ENCODE measurements at regions not wholly inside any gene's neighbourhood (a gene's known extent, or its start where the extent isn't known, plus 50 kb on each side); places are given as distances from the start of the nearest gene placed in this dataset.

GRCh38 chr16:5982979-5983378 lies 885.4 kb upstream of the EEF2KMT start:
- no peak for DNase-seq
- ChIA-PET CTCF (ENCODE audit: partially characterized antibody) (no interaction called here), POLR2A (ENCODE audit: partially characterized antibody) (no interaction called here)
- Mint-ChIP-seq H3K27me3 (no peaks in the 10 kb centered on the region), H3K4me3 (no peak overlapping the region), H3K4me1 (no peaks in the 10 kb centered on the region), H3K36me3 (no peaks in the 10 kb centered on the region), H3K9me3 (peaks cover 0 to 5% (median 2%) of the 10 kb centered on the region in 8 donors), H3K27ac (no peak overlapping the region)
- Histone ChIP-seq H3K4me1 (ENCODE audit: insufficient read depth, low read length) (no peaks in the 10 kb centered on the region), H3K4me3 (ENCODE audit: low read length in 2 of 2) (no peak overlapping the region), H3K27me3 (ENCODE audit: insufficient read depth, low read length) (no peaks in the 10 kb centered on the region), H3K36me3 (ENCODE audit: insufficient read depth, low read length) (no peaks in the 10 kb centered on the region), H3K9me3 (ENCODE audit: control insufficient read depth in 1 of 2, low read length in 2 of 2) (no peaks in the 10 kb centered on the region), H3K27ac (ENCODE audit: low read depth, low read length) (no peak overlapping the region)
- intact Hi-C loops (cut with micrococcal nuclease) = no loop called here

GRCh38 chr16:5979905-5980550 lies 882.4 kb upstream of the EEF2KMT start:
- H3K36me3 ChIP-seq (ENCODE audit: insufficient read depth, low read length) = no peaks in the 10 kb centered on the region
- no peak overlapping the region for H3K4me3 Mint-ChIP-seq
- CTCF ChIA-PET (ENCODE audit: partially characterized antibody) = no interaction called here
- H3K27me3 Mint-ChIP-seq = no peaks in the 10 kb centered on the region
- H3K27ac Mint-ChIP-seq = no peak overlapping the region
- no peak overlapping the region for H3K27ac ChIP-seq (ENCODE audit: low read depth, low read length)
- intact Hi-C loops (cut with micrococcal nuclease) = no loop called here
- no peak for DNase-seq
- no peaks in the 10 kb centered on the region for H3K36me3 Mint-ChIP-seq
- no peaks in the 10 kb centered on the region for H3K4me1 Mint-ChIP-seq
- peaks cover 0 to 12% (median 3%) of the 10 kb centered on the region in 8 donors for H3K9me3 Mint-ChIP-seq
- no peak overlapping the region for H3K4me3 ChIP-seq (ENCODE audit: low read length in 2 of 2)
- no peaks in the 10 kb centered on the region for H3K4me1 ChIP-seq (ENCODE audit: insufficient read depth, low read length)
- no peaks in the 10 kb centered on the region for H3K9me3 ChIP-seq (ENCODE audit: control insufficient read depth in 1 of 2, low read length in 2 of 2)
- no peaks in the 10 kb centered on the region for H3K27me3 ChIP-seq (ENCODE audit: insufficient read depth, low read length)
- POLR2A ChIA-PET (ENCODE audit: partially characterized antibody) = no interaction called here

- no peak overlapping the region for H3K4me3 ChIP-seq (ENCODE audit: low read length in 2 of 2)
- no peaks in the 10 kb centered on the region for H3K4me1 ChIP-seq (ENCODE audit: insufficient read depth, low read length)
- Mint-ChIP-seq H3K27me3 (no peaks in the 10 kb centered on the region), H3K4me1 (no peaks in the 10 kb centered on the region), H3K9me3 (peaks cover 0 to 17% (median 4%) of the 10 kb centered on the region in 8 donors), H3K4me3 (no peak overlapping the region), H3K27ac (no peak overlapping the region), H3K36me3 (no peaks in the 10 kb centered on the region)
- CTCF ChIA-PET (ENCODE audit: partially characterized antibody) = no interaction called here
- no peak for DNase-seq
- no peaks in the 10 kb centered on the region for H3K36me3 ChIP-seq (ENCODE audit: insufficient read depth, low read length)
- POLR2A ChIA-PET (ENCODE audit: partially characterized antibody) = no interaction called here
- intact Hi-C loops (cut with micrococcal nuclease) = no loop called here
- H3K27ac ChIP-seq (ENCODE audit: low read depth, low read length) = no peak overlapping the region
- H3K9me3 ChIP-seq (ENCODE audit: control insufficient read depth in 1 of 2, low read length in 2 of 2) = no peaks in the 10 kb centered on the region
- H3K27me3 ChIP-seq (ENCODE audit: insufficient read depth, low read length) = no peaks in the 10 kb centered on the region
Observed at GRCh38 chr16:5977329-5977728, 879.7 kb upstream of the EEF2KMT start.

- Histone ChIP-seq H3K27me3 (ENCODE audit: insufficient read depth, low read length) (no peaks in the 10 kb centered on the region), H3K4me1 (ENCODE audit: insufficient read depth, low read length) (no peaks in the 10 kb centered on the region), H3K36me3 (ENCODE audit: insufficient read depth, low read length) (no peaks in the 10 kb centered on the region), H3K9me3 (ENCODE audit: control insufficient read depth in 1 of 2, low read length in 2 of 2) (no peaks in the 10 kb centered on the region), H3K4me3 (ENCODE audit: low read length in 2 of 2) (no peak overlapping the region), H3K27ac (ENCODE audit: low read depth, low read length) (no peak overlapping the region)
- intact Hi-C loops (cut with micrococcal nuclease) = no loop called here
- CTCF ChIA-PET (ENCODE audit: partially characterized antibody) = no interaction called here
- DNase-seq = no peak
- no peaks in the 10 kb centered on the region for H3K27me3 Mint-ChIP-seq
- POLR2A ChIA-PET (ENCODE audit: partially characterized antibody) = no interaction called here
- no peak overlapping the region for H3K27ac Mint-ChIP-seq
- no peaks in the 10 kb centered on the region for H3K4me1 Mint-ChIP-seq
- no peak overlapping the region for H3K4me3 Mint-ChIP-seq
- H3K9me3 Mint-ChIP-seq = peaks cover 4 to 28% (median 10%) of the 10 kb centered on the region in 8 donors
- no peaks in the 10 kb centered on the region for H3K36me3 Mint-ChIP-seq
Observed at GRCh38 chr16:5972747-5973146, 875.2 kb upstream of the EEF2KMT start.

- no peak overlapping the region for H3K27ac ChIP-seq (ENCODE audit: low read depth, low read length)
- ChIA-PET CTCF (ENCODE audit: partially characterized antibody) (no interaction called here), POLR2A (ENCODE audit: partially characterized antibody) (no interaction called here)
- intact Hi-C loops (cut with micrococcal nuclease) = no loop called here
- H3K27me3 ChIP-seq (ENCODE audit: insufficient read depth, low read length) = no peaks in the 10 kb centered on the region
- H3K9me3 Mint-ChIP-seq = peaks cover 5 to 28% (median 10%) of the 10 kb centered on the region in 8 donors
- H3K9me3 ChIP-seq (ENCODE audit: control insufficient read depth in 1 of 2, low read length in 2 of 2) = no peaks in the 10 kb centered on the region
- no peak overlapping the region for H3K4me3 Mint-ChIP-seq
- no peaks in the 10 kb centered on the region for H3K4me1 ChIP-seq (ENCODE audit: insufficient read depth, low read length)
- no peaks in the 10 kb centered on the region for H3K36me3 ChIP-seq (ENCODE audit: insufficient read depth, low read length)
- H3K27me3 Mint-ChIP-seq = no peaks in the 10 kb centered on the region
- no peaks in the 10 kb centered on the region for H3K4me1 Mint-ChIP-seq
- no peak overlapping the region for H3K27ac Mint-ChIP-seq
- no peaks in the 10 kb centered on the region for H3K36me3 Mint-ChIP-seq
- no peak overlapping the region for H3K4me3 ChIP-seq (ENCODE audit: low read length in 2 of 2)
- no peak for DNase-seq
Observed at GRCh38 chr16:5971924-5972323, 874.3 kb upstream of the EEF2KMT start.

- no peak for DNase-seq
- no peaks in the 10 kb centered on the region for H3K27me3 ChIP-seq (ENCODE audit: insufficient read depth, low read length)
- Mint-ChIP-seq H3K27ac (no peak overlapping the region), H3K27me3 (no peaks in the 10 kb centered on the region), H3K4me1 (no peaks in the 10 kb centered on the region), H3K36me3 (no peaks in the 10 kb centered on the region), H3K9me3 (peaks cover 5 to 25% (median 10%) of the 10 kb centered on the region in 8 donors), H3K4me3 (no peak overlapping the region)
- ChIA-PET POLR2A (ENCODE audit: partially characterized antibody) (no interaction called here), CTCF (ENCODE audit: partially characterized antibody) (no interaction called here)
- H3K36me3 ChIP-seq (ENCODE audit: insufficient read depth, low read length) = no peaks in the 10 kb centered on the region
- intact Hi-C loops (cut with micrococcal nuclease) = no loop called here
- H3K27ac ChIP-seq (ENCODE audit: low read depth, low read length) = no peak overlapping the region
- no peaks in the 10 kb centered on the region for H3K9me3 ChIP-seq (ENCODE audit: control insufficient read depth in 1 of 2, low read length in 2 of 2)
- H3K4me1 ChIP-seq (ENCODE audit: insufficient read depth, low read length) = no peaks in the 10 kb centered on the region
- no peak overlapping the region for H3K4me3 ChIP-seq (ENCODE audit: low read length in 2 of 2)
Observed at GRCh38 chr16:5971106-5971505, 873.5 kb upstream of the EEF2KMT start.

- peaks cover 0 to 10% (median 6%) of the 10 kb centered on the region in 8 donors for H3K9me3 Mint-ChIP-seq
- no peak overlapping the region for H3K27ac ChIP-seq (ENCODE audit: low read depth, low read length)
- H3K27me3 ChIP-seq (ENCODE audit: insufficient read depth, low read length) = no peaks in the 10 kb centered on the region
- H3K4me3 ChIP-seq (ENCODE audit: low read length in 2 of 2) = no peak overlapping the region
- H3K27me3 Mint-ChIP-seq = no peaks in the 10 kb centered on the region
- no peaks in the 10 kb centered on the region for H3K9me3 ChIP-seq (ENCODE audit: control insufficient read depth in 1 of 2, low read length in 2 of 2)
- no peaks in the 10 kb centered on the region for H3K36me3 ChIP-seq (ENCODE audit: insufficient read depth, low read length)
- H3K36me3 Mint-ChIP-seq = no peaks in the 10 kb centered on the region
- no peak for DNase-seq
- POLR2A ChIA-PET (ENCODE audit: partially characterized antibody) = no interaction called here
- intact Hi-C loops (cut with micrococcal nuclease) = no loop called here
- H3K4me1 ChIP-seq (ENCODE audit: insufficient read depth, low read length) = no peaks in the 10 kb centered on the region
- H3K27ac Mint-ChIP-seq = no peak overlapping the region
- CTCF ChIA-PET (ENCODE audit: partially characterized antibody) = no interaction called here
- no peak overlapping the region for H3K4me3 Mint-ChIP-seq
- H3K4me1 Mint-ChIP-seq = no peaks in the 10 kb centered on the region
Observed at GRCh38 chr16:5966004-5966403, 868.4 kb upstream of the EEF2KMT start.

GRCh38 chr16:5965321-5965720 lies 867.7 kb upstream of the EEF2KMT start:
- POLR2A ChIA-PET (ENCODE audit: partially characterized antibody) = no interaction called here
- CTCF ChIA-PET (ENCODE audit: partially characterized antibody) = no interaction called here
- Histone ChIP-seq H3K27me3 (ENCODE audit: insufficient read depth, low read length) (no peaks in the 10 kb centered on the region), H3K36me3 (ENCODE audit: insufficient read depth, low read length) (no peaks in the 10 kb centered on the region), H3K27ac (ENCODE audit: low read depth, low read length) (no peak overlapping the region), H3K9me3 (ENCODE audit: control insufficient read depth in 1 of 2, low read length in 2 of 2) (no peaks in the 10 kb centered on the region), H3K4me3 (ENCODE audit: low read length in 2 of 2) (no peak overlapping the region), H3K4me1 (ENCODE audit: insufficient read depth, low read length) (no peaks in the 10 kb centered on the region)
- no peak overlapping the region for H3K27ac Mint-ChIP-seq
- H3K9me3 Mint-ChIP-seq = peaks cover 0 to 12% (median 8%) of the 10 kb centered on the region in 8 donors
- H3K4me1 Mint-ChIP-seq = no peaks in the 10 kb centered on the region
- no peaks in the 10 kb centered on the region for H3K27me3 Mint-ChIP-seq
- no peaks in the 10 kb centered on the region for H3K36me3 Mint-ChIP-seq
- intact Hi-C loops (cut with micrococcal nuclease) = no loop called here
- no peak for DNase-seq
- H3K4me3 Mint-ChIP-seq = no peak overlapping the region

All from CD4-positive, alpha-beta memory T cell (primary cell).